KMS-11 (cell line): ENCODE measurements at regions not wholly inside any gene's neighbourhood (a gene's known extent, or its start where the extent isn't known, plus 50 kb on each side); places are given as distances from the start of the nearest gene placed in this dataset.

Experiments used
- H2AFZ ChIP-seq: fragments of 200-600 bp; sonication (generic); 2 replicates; pipeline ENCODE4 v1.6.1; 2016; ENCODE audit warnings: antibody characterized with exemption, mixed run types, low read depth
- H3K27ac ChIP-seq: fragments of 200-600 bp; sonication (generic); 2 replicates; pipeline ENCODE4 v1.6.1; 2016; ENCODE audit warnings: mild to moderate bottlenecking, mixed run types
- H3K27me3 ChIP-seq: fragments of 200-600 bp; sonication (generic); 2 replicates; pipeline ENCODE4 v1.6.1; 2017; ENCODE audit warnings: mild to moderate bottlenecking, low read depth, mixed run types, moderate library complexity; ENCODE audit not compliant: insufficient read depth
- H3K36me3 ChIP-seq: fragments of 200-600 bp; sonication (generic); 2 replicates; pipeline ENCODE4 v1.6.1; 2017; ENCODE audit warnings: mild to moderate bottlenecking, mixed run types; ENCODE audit not compliant: insufficient read depth
- H3K4me1 ChIP-seq: fragments of 200-600 bp; sonication (generic); 2 replicates; pipeline ENCODE4 v1.6.1; 2016; ENCODE audit warnings: mild to moderate bottlenecking, low read depth, mixed run types; ENCODE audit not compliant: poor library complexity, severe bottlenecking
- H3K4me2 ChIP-seq: fragments of 200-600 bp; sonication (generic); 2 replicates; pipeline ENCODE4 v1.7.0; 2016; ENCODE audit warnings: mild to moderate bottlenecking, mixed run types
- H3K4me3 ChIP-seq: fragments of 200-600 bp; sonication (generic); IDR thresholded peaks from 2 replicates; pipeline ENCODE4 v1.6.1; 2017; ENCODE audit warnings: low read depth, low read length, mixed read lengths; ENCODE audit not compliant: insufficient read depth
- H3K79me2 ChIP-seq: fragments of 200-600 bp; sonication (generic); 2 replicates; pipeline ENCODE4 v1.6.1; 2016; ENCODE audit warnings: low read depth, mixed run types; ENCODE audit not compliant: insufficient read depth
- H3K9ac ChIP-seq: fragments of 200-600 bp; sonication (generic); 2 replicates; pipeline ENCODE4 v1.6.1; 2016; ENCODE audit warnings: mild to moderate bottlenecking, mixed run types
- H4K20me1 ChIP-seq: fragments of 200-600 bp; sonication (generic); 2 replicates; pipeline ENCODE4 v1.6.1; 2016; ENCODE audit warnings: mild to moderate bottlenecking, mixed run types; ENCODE audit not compliant: insufficient read depth
- TF ChIP-seq, protein P1 (sequence below): fragments of 200-600 bp; sonication (generic); conservative IDR thresholded peaks from 2 replicates; pipeline ENCODE4 v1.6.1; 2017; ENCODE audit warnings: low read depth, mild to moderate bottlenecking, antibody characterized with exemption, low read length, moderate library complexity, mixed read lengths

DNA sequence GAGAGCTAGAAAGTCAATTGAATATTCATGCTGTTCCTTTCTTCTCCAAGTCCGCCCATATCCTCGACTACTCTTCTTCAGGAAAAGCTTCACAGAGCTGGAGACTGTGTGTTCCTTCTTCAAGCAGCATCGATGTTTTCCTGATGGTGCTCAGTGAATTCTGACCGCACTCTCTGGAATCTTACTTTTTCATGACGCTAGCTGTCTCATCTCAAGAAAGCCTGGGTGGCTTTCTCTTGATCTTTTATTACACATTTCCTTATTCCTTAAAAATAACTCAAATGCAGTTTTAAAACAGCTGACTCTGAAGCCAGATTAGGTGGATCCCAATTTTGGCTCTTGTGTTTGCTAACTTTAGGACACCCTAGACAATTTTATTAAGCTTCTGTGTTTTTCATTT is 1245.1 kb upstream of the LRRTM1 start:
- TF ChIP-seq, protein P1, sequence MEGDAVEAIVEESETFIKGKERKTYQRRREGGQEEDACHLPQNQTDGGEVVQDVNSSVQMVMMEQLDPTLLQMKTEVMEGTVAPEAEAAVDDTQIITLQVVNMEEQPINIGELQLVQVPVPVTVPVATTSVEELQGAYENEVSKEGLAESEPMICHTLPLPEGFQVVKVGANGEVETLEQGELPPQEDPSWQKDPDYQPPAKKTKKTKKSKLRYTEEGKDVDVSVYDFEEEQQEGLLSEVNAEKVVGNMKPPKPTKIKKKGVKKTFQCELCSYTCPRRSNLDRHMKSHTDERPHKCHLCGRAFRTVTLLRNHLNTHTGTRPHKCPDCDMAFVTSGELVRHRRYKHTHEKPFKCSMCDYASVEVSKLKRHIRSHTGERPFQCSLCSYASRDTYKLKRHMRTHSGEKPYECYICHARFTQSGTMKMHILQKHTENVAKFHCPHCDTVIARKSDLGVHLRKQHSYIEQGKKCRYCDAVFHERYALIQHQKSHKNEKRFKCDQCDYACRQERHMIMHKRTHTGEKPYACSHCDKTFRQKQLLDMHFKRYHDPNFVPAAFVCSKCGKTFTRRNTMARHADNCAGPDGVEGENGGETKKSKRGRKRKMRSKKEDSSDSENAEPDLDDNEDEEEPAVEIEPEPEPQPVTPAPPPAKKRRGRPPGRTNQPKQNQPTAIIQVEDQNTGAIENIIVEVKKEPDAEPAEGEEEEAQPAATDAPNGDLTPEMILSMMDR = no peak
- no peak overlapping the region for H3K9ac ChIP-seq
- no peaks in the 10 kb centered on the region for H3K36me3 ChIP-seq
- H4K20me1 ChIP-seq = no peaks in the 10 kb centered on the region
- H3K4me3 ChIP-seq = no peak overlapping the region
- no peak overlapping the region for H3K4me2 ChIP-seq
- H2AFZ ChIP-seq = no peak overlapping the region
- no peaks in the 10 kb centered on the region for H3K79me2 ChIP-seq
- H3K4me1 ChIP-seq = no peaks in the 10 kb centered on the region
- no peak overlapping the region for H3K27ac ChIP-seq
- no peaks in the 10 kb centered on the region for H3K27me3 ChIP-seq

DNA sequence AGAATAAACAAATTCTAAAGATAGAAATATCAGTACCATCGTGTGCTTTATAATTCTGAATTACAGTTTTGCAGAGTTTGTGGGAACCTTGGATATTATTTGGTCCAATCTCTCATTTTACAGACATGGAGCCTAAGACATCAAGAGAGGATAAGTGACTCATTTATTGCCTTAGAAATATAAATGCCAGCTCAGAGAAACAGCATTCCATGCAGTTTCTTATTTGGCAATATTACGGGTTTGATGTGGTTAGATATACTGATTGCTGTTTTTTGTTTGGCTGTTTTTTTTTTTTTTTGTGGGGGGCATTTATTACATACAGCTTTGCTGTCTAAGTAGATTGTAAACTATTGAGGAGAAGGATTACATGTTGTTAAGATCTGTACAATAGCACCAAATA is 1241.1 kb upstream of the LRRTM1 start:
- no peaks in the 10 kb centered on the region for H3K27me3 ChIP-seq
- no peaks in the 10 kb centered on the region for H3K79me2 ChIP-seq
- no peaks in the 10 kb centered on the region for H3K36me3 ChIP-seq
- no peak overlapping the region for H3K4me3 ChIP-seq
- H3K4me1 ChIP-seq = no peaks in the 10 kb centered on the region
- no peaks in the 10 kb centered on the region for H4K20me1 ChIP-seq
- no peak overlapping the region for H3K4me2 ChIP-seq
- TF ChIP-seq, protein P1 = no peak
- H3K9ac ChIP-seq = no peak overlapping the region
- no peak overlapping the region for H3K27ac ChIP-seq
- no peak overlapping the region for H2AFZ ChIP-seq

DNA sequence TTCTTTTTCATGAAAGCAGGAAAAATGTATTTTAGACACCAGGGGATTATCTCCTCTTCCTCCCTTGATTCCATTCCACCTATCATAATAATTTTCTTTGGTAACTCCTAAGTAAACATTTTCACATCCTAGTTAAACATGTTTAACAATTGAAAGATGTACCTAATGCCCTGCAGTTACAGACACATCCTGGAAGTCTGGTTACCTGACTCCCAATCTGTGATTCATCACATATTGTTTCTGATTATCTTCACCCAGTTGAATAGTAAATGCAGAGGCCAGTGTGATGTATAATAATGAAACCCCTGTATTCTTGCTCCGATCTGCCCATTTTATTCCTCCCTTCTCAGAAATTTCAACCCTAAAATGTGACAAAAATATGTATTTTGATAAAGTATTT is 1237.6 kb upstream of the LRRTM1 start:
- Histone ChIP-seq H3K4me2 (no peak overlapping the region), H3K27me3 (no peaks in the 10 kb centered on the region), H3K4me1 (no peaks in the 10 kb centered on the region), H3K79me2 (no peaks in the 10 kb centered on the region), H2AFZ (no peak overlapping the region), H3K9ac (no peak overlapping the region), H3K27ac (no peak overlapping the region), H4K20me1 (no peaks in the 10 kb centered on the region), H3K4me3 (no peak overlapping the region), H3K36me3 (no peaks in the 10 kb centered on the region)
- TF ChIP-seq, protein P1 = no peak

DNA sequence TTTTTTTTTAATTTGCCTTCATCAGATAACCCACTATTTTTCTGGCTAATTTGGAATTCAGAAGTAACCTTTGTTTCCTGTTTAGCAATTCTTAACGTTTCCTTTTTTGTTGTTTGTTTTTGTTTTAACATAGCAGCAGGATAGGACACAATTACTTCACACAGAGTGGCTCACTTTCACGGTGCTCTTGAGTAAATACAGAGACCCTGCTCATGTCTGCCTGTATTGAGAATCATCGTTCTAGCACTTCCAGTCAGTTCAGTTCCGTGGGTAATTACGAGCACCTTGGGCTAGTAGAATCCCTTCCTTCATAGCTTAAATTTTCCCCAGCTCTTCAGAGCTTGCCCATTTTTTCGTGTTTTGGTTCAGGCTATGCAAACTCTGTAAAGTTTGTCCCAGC is 1225.4 kb upstream of the LRRTM1 start:
- TF ChIP-seq, protein P1 = no peak
- H3K27ac ChIP-seq = no peak overlapping the region
- H3K36me3 ChIP-seq = no peaks in the 10 kb centered on the region
- H2AFZ ChIP-seq = no peak overlapping the region
- H3K4me3 ChIP-seq = no peak overlapping the region
- H3K27me3 ChIP-seq = no peaks in the 10 kb centered on the region
- H3K4me1 ChIP-seq = no peaks in the 10 kb centered on the region
- H3K79me2 ChIP-seq = no peaks in the 10 kb centered on the region
- H3K4me2 ChIP-seq = no peak overlapping the region
- H4K20me1 ChIP-seq = no peaks in the 10 kb centered on the region
- no peak overlapping the region for H3K9ac ChIP-seq
